PFSK-1 (cell line): ENCODE measurements at regions not wholly inside any gene's neighbourhood (a gene's known extent, or its start where the extent isn't known, plus 50 kb on each side); places are given as distances from the start of the nearest gene placed in this dataset.

Source experiments
- POLR2AphosphoS5 ChIP-seq: IDR thresholded peaks from 2 replicates; pipeline ENCODE4 v1.6.1; 2012; ENCODE audit warnings: low read depth, mild to moderate bottlenecking, control low read depth, low read length, moderate library complexity
- TAF1 ChIP-seq: IDR thresholded peaks from 2 replicates; pipeline ENCODE4 v1.6.1; 2012; ENCODE audit warnings: low read length, control low read depth, borderline replicate concordance; ENCODE audit not compliant: insufficient read depth
- TF ChIP-seq, protein P1 (sequence below), 2 experiments: IDR thresholded peaks; 2 replicates each; pipeline versions ENCODE4 v1.6.1 to v1.8.0; 2011 to 2012; ENCODE audit warnings: low read depth in 2 of 2, low read length in 2 of 2, control low read depth in 1 of 2, inconsistent platforms in 1 of 2, mild to moderate bottlenecking in 1 of 2, moderate library complexity in 1 of 2; ENCODE audit not compliant: insufficient read depth in 1 of 2

DNA sequence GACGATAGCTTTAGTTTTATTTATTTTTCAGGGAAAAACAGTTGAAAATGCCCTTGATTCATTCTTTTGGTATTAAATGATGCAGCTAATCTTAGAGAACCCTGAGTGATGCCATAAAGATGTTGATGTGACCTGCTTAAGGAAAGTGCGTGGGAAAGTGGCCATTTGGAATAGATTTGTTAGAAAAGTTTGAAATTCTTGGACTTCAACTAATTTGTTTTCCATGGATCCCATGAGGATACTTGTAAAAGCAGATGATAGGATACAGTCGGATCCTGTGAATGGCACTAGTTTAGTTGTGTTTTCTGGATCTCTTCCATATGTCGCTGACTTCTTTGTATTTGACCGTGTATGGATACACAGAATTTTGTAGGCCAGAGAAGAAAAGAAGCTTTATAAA, 69.0 kb downstream of the SEPTIN7 start:
- TF ChIP-seq TAF1 (no peak), POLR2AphosphoS5 (no peak)
- TF ChIP-seq, protein P1, sequence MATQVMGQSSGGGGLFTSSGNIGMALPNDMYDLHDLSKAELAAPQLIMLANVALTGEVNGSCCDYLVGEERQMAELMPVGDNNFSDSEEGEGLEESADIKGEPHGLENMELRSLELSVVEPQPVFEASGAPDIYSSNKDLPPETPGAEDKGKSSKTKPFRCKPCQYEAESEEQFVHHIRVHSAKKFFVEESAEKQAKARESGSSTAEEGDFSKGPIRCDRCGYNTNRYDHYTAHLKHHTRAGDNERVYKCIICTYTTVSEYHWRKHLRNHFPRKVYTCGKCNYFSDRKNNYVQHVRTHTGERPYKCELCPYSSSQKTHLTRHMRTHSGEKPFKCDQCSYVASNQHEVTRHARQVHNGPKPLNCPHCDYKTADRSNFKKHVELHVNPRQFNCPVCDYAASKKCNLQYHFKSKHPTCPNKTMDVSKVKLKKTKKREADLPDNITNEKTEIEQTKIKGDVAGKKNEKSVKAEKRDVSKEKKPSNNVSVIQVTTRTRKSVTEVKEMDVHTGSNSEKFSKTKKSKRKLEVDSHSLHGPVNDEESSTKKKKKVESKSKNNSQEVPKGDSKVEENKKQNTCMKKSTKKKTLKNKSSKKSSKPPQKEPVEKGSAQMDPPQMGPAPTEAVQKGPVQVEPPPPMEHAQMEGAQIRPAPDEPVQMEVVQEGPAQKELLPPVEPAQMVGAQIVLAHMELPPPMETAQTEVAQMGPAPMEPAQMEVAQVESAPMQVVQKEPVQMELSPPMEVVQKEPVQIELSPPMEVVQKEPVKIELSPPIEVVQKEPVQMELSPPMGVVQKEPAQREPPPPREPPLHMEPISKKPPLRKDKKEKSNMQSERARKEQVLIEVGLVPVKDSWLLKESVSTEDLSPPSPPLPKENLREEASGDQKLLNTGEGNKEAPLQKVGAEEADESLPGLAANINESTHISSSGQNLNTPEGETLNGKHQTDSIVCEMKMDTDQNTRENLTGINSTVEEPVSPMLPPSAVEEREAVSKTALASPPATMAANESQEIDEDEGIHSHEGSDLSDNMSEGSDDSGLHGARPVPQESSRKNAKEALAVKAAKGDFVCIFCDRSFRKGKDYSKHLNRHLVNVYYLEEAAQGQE (IDR thresholded peaks at IDR 0.05; ENCODE audit: insufficient read depth in 1 of 2, low read depth in 2 of 2, low read length in 2 of 2): no peak
